Adrenal gland (tissue), 5 donors: ENCODE measurements at regions not wholly inside any gene's neighbourhood (a gene's known extent, or its start where the extent isn't known, plus 50 kb on each side); places are given as distances from the start of the nearest gene placed in this dataset.

Experiments
- CTCF ChIP-seq, 6 experiments: fragments of 450-650 bp in 4 of 6; fragments of 200-600 bp in 2 of 6; sonication (generic) in 1 of 6; IDR thresholded peaks; 1 replicate in 5 of 6; 2 replicates in 1 of 6; pipeline versions ENCODE4 v1.5.1 to v1.8.0; 2016 to 2021; ENCODE audit warnings: antibody characterized with exemption in 6 of 6, mild to moderate bottlenecking in 2 of 6, moderate library complexity in 1 of 6
- POLR2A ChIP-seq, 2 donors: fragments of 450-650 bp; IDR thresholded peaks; one replicate each; pipeline ENCODE4 v1.6.1; 2017; ENCODE audit warnings: antibody characterized with exemption in 2 of 2, mild to moderate bottlenecking in 2 of 2, moderate library complexity in 1 of 2
- donor health status: DM: no; HTN: no; CAD: no.

GRCh38 chr2:59882279-59882678, 671.2 kb downstream of the BCL11A start:
- no peak for TF ChIP-seq CTCF (IDR thresholded peaks at IDR 0.05)
- TF ChIP-seq POLR2A (IDR thresholded peaks at IDR 0.05) = no peak
